Sigmoid colon (tissue), 4 donors: ENCODE measurements at regions not wholly inside any gene's neighbourhood (a gene's known extent, or its start where the extent isn't known, plus 50 kb on each side); places are given as distances from the start of the nearest gene placed in this dataset.

ENCODE experiments used
- CTCF ChIP-seq, 4 experiments: fragments of 450-650 bp in 3 of 4; fragments of 200-600 bp in 1 of 4; IDR thresholded peaks; one replicate each; pipeline ENCODE4 v1.5.1; 2016 to 2019; ENCODE audit warnings: antibody characterized with exemption in 4 of 4, mild to moderate bottlenecking in 3 of 4, moderate library complexity in 2 of 4
- EP300 ChIP-seq, 4 donors: sonication (generic); formaldehyde crosslinking; IDR thresholded peaks; one replicate each; pipeline ENCODE4 v1.6.1; 2017; ENCODE audit warnings: antibody characterized with exemption in 4 of 4
- POLR2A ChIP-seq, 2 donors: fragments of 450-650 bp; IDR thresholded peaks; one replicate each; pipeline ENCODE4 v1.6.1; 2016; ENCODE audit warnings: antibody characterized with exemption in 2 of 2, mild to moderate bottlenecking in 2 of 2, moderate library complexity in 2 of 2
- POLR2AphosphoS5 ChIP-seq, 4 donors: sonication (generic); formaldehyde crosslinking; IDR thresholded peaks; one replicate each; pipeline ENCODE4 v1.6.1; 2017; ENCODE audit warnings: antibody characterized with exemption in 4 of 4

GRCh38 chr2:196528486-196529223 is 110.9 kb upstream of the CCDC150 start:
- TF ChIP-seq CTCF (IDR thresholded peaks at IDR 0.05) (no peak), POLR2A (IDR thresholded peaks at IDR 0.05) (no peak), POLR2AphosphoS5 (IDR thresholded peaks at IDR 0.05) (no peak), EP300 (IDR thresholded peaks at IDR 0.05) (no peak)
